WTC11 (cell line): ENCODE measurements at regions not wholly inside any gene's neighbourhood (a gene's known extent, or its start where the extent isn't known, plus 50 kb on each side); places are given as distances from the start of the nearest gene placed in this dataset.

Experiments used
- ATAC-seq: fragments of 200-7000 bp; cut with Tn5 transposase; 2 replicates; pipeline ENCODE4 v1.10.0; 2021; ENCODE audit warnings: mild to moderate bottlenecking, moderate library complexity
- CTCF ChIA-PET: fragments of 300-600 bp; sonication (Branson Sonifier 250); formaldehyde crosslinking; loops from one replicate; lab custom pipeline; 2021; ENCODE audit warnings: antibody characterized with exemption; lab: Charles Lee
- POLR2A ChIA-PET: fragments of 350-600 bp; sonication (Branson Sonifier 250); formaldehyde crosslinking; loops from one replicate; lab custom pipeline; 2021; ENCODE audit warnings: antibody characterized with exemption; lab: Charles Lee
- DNase-seq: peaks from one replicate; pipeline ENCODE4 v3.0.0; 2021; ENCODE audit warnings: low spot score
- H3K27ac Mint-ChIP-seq: 2 replicates; pipeline ENCODE4 v1.8.0; 2021; ENCODE audit warnings: mixed read lengths
- H3K27me3 Mint-ChIP-seq: 2 replicates; pipeline ENCODE4 v1.8.0; 2021; ENCODE audit warnings: low read depth, mild to moderate bottlenecking, moderate library complexity, mixed read lengths
- H3K36me3 Mint-ChIP-seq: 2 replicates; pipeline ENCODE4 v1.8.0; 2021; ENCODE audit warnings: mixed read lengths
- H3K4me1 Mint-ChIP-seq: 2 replicates; pipeline ENCODE4 v1.8.0; 2022; ENCODE audit warnings: mixed read lengths
- H3K4me3 Mint-ChIP-seq: 2 replicates; pipeline ENCODE4 v1.8.0; 2021; ENCODE audit warnings: mild to moderate bottlenecking, moderate library complexity, mixed read lengths
- H3K9me3 Mint-ChIP-seq: 2 replicates; pipeline ENCODE4 v1.8.0; 2021; ENCODE audit warnings: mixed read lengths
- ARID4B ChIP-seq: sonication (generic); formaldehyde crosslinking; IDR thresholded peaks from 2 replicates; pipeline ENCODE4 v1.8.0; 2023; ENCODE audit warnings: missing genetic modification reagents, mild to moderate bottlenecking, borderline replicate concordance
- CBFB ChIP-seq: sonication (generic); formaldehyde crosslinking; IDR thresholded peaks from 2 replicates; pipeline ENCODE4 v1.8.1; 2022; ENCODE audit warnings: mild to moderate bottlenecking, low read depth, missing genetic modification reagents
- CREB1 ChIP-seq: sonication (generic); formaldehyde crosslinking; IDR thresholded peaks from 2 replicates; pipeline ENCODE4 v1.8.0; 2023; ENCODE audit warnings: mild to moderate bottlenecking, missing genetic modification reagents
- E2F4 ChIP-seq: sonication (generic); formaldehyde crosslinking; IDR thresholded peaks from 2 replicates; pipeline ENCODE4 v1.8.1; 2022; ENCODE audit warnings: low read depth, mild to moderate bottlenecking, moderate library complexity, missing genetic modification reagents, borderline replicate concordance
- ESRRA ChIP-seq: sonication (generic); formaldehyde crosslinking; IDR thresholded peaks from 2 replicates; pipeline ENCODE4 v1.8.1; 2022; ENCODE audit warnings: mild to moderate bottlenecking, missing genetic modification reagents, borderline replicate concordance
- FOXP1 ChIP-seq: sonication (generic); formaldehyde crosslinking; IDR thresholded peaks from 2 replicates; pipeline ENCODE4 v1.8.0; 2022; ENCODE audit warnings: missing genetic modification reagents, mild to moderate bottlenecking, moderate library complexity, borderline replicate concordance
- GTF2I ChIP-seq: fragments of 250-450 bp; sonication (Bioruptor Pico); conservative IDR thresholded peaks from 2 replicates; pipeline ENCODE4 v1.4.0; 2021; ENCODE audit warnings: mild to moderate bottlenecking
- IRF1 ChIP-seq: sonication (generic); formaldehyde crosslinking; IDR thresholded peaks from 2 replicates; pipeline ENCODE4 v1.8.0; 2023; ENCODE audit warnings: missing genetic modification reagents
- IRF2 ChIP-seq: sonication (generic); formaldehyde crosslinking; IDR thresholded peaks from 2 replicates; pipeline ENCODE4 v1.8.0; 2022; ENCODE audit warnings: low read depth, missing genetic modification reagents, borderline replicate concordance
- JUN ChIP-seq: sonication (generic); formaldehyde crosslinking; IDR thresholded peaks from 2 replicates; pipeline ENCODE4 v1.8.0; 2023; ENCODE audit warnings: mild to moderate bottlenecking, missing genetic modification reagents
- MYBL2 ChIP-seq: sonication (generic); formaldehyde crosslinking; IDR thresholded peaks from 2 replicates; pipeline ENCODE4 v1.8.1; 2023; ENCODE audit warnings: mild to moderate bottlenecking, moderate library complexity, missing genetic modification reagents
- NR1H2 ChIP-seq: sonication (generic); formaldehyde crosslinking; IDR thresholded peaks from 2 replicates; pipeline ENCODE4 v1.9.0; 2021; ENCODE audit warnings: mild to moderate bottlenecking, moderate library complexity, missing genetic modification reagents
- NR2C2 ChIP-seq: sonication (generic); formaldehyde crosslinking; IDR thresholded peaks from 2 replicates; pipeline ENCODE4 v1.8.0; 2022; ENCODE audit warnings: mild to moderate bottlenecking, missing genetic modification reagents
- TCF7 ChIP-seq: sonication (generic); formaldehyde crosslinking; IDR thresholded peaks from 2 replicates; pipeline ENCODE4 v1.8.0; 2022; ENCODE audit warnings: mild to moderate bottlenecking, low read depth, missing genetic modification reagents, moderate library complexity
- ZNF121 ChIP-seq: sonication (generic); formaldehyde crosslinking; IDR thresholded peaks from 2 replicates; pipeline ENCODE4 v1.8.0; 2023; ENCODE audit warnings: missing genetic modification reagents
- ZNF396 ChIP-seq: fragments of 250-450 bp; sonication (Bioruptor Pico); IDR thresholded peaks from 2 replicates; pipeline ENCODE4 v1.8.0; 2021; ENCODE audit warnings: mild to moderate bottlenecking, moderate library complexity, borderline replicate concordance
- ZNF532 ChIP-seq: fragments of 250-450 bp; sonication (Bioruptor Pico); IDR thresholded peaks from 2 replicates; pipeline ENCODE4 v1.9.0; 2021; ENCODE audit warnings: mild to moderate bottlenecking, borderline replicate concordance
- TF ChIP-seq, protein P1 (sequence below): sonication (generic); formaldehyde crosslinking; IDR thresholded peaks from 2 replicates; pipeline ENCODE4 v1.8.0; 2022; ENCODE audit warnings: mild to moderate bottlenecking, missing genetic modification reagents
- TF ChIP-seq, protein P2 (sequence below): sonication (generic); formaldehyde crosslinking; IDR thresholded peaks from 2 replicates; pipeline ENCODE4 v1.8.0; 2022; ENCODE audit warnings: mild to moderate bottlenecking, missing genetic modification reagents
- TF ChIP-seq, protein P3 (sequence below): fragments of 250-450 bp; sonication (Bioruptor Pico); IDR thresholded peaks from 2 replicates; pipeline ENCODE4 v1.9.0; 2021; ENCODE audit warnings: mild to moderate bottlenecking

DNA sequence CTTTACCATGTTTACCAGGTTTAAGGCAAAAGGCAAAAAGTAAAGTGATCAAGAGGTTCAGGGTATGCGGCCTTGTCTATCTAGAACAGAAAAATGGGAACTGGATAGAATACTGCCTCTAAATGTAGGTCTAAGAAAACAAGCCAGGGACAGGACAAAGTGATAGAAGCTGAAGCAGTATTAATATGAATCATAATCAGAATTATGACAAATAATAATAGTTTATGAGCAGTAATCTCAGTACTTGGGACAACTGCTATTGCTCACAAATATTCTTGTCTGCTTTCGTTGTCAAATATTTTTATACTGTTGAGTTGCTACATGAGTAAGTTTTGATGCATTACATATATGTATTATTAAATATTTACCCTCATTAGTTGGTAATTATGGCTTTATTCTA, 356.9 kb upstream of the RBMS3 start (continued):
- no peak for TF ChIP-seq ZNF532 (CRISPR knock-in tag)
- TF ChIP-seq MYBL2 (CRISPR knock-in tag) = no peak
- no peak for TF ChIP-seq CREB1 (CRISPR knock-in tag)
- TF ChIP-seq, all 79 proteins: peak for 0

GRCh38 chr3:28924744-28925360, 356.0 kb upstream of the RBMS3 start:
- no peak for ATAC-seq

DNA sequence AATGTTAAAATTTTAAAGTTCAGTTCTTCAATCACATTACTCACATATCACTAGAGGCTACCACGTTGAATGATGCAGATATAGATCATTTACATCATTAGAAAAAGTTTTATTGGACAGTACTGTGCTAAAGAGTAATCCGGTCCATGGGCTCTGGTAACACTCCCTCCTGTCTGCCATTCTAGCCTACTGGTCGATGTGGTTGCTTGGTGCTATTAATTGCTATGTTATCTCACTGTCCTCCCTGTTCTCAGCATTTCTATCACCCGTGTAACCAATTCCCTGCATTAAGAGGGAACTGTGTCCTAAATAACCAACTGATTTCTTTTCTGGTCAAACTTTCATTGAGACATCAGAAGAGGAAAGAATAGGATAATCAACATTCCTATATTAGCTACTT, 347.5 kb upstream of the RBMS3 start:
- ChIA-PET CTCF (no interaction called here), POLR2A (no interaction called here)
- ATAC-seq (no peak), DNase-seq (no peak)
- Mint-ChIP-seq H3K27me3 (no peaks in the 10 kb centered on the region; the same call in 1 of the 2 replicates), H3K27ac (no peak overlapping the region), H3K4me1 (peaks cover 2% of the 10 kb centered on the region; the same call in 1 of the 2 replicates), H3K9me3 (no peaks in the 10 kb centered on the region), H3K36me3 (no peaks in the 10 kb centered on the region), H3K4me3 (no peak overlapping the region)
- no peak for TF ChIP-seq E2F4 (CRISPR knock-in tag)
- no peak for TF ChIP-seq NR2C2 (CRISPR knock-in tag)
- no peak for TF ChIP-seq IRF1 (CRISPR knock-in tag)
- TF ChIP-seq, protein P1, sequence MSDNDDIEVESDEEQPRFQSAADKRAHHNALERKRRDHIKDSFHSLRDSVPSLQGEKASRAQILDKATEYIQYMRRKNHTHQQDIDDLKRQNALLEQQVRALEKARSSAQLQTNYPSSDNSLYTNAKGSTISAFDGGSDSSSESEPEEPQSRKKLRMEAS (CRISPR knock-in tag) = no peak
- TF ChIP-seq GTF2I (CRISPR knock-in tag) = no peak
- no peak for TF ChIP-seq ARID4B
- no peak for TF ChIP-seq ESRRA
- TF ChIP-seq, protein P2, sequence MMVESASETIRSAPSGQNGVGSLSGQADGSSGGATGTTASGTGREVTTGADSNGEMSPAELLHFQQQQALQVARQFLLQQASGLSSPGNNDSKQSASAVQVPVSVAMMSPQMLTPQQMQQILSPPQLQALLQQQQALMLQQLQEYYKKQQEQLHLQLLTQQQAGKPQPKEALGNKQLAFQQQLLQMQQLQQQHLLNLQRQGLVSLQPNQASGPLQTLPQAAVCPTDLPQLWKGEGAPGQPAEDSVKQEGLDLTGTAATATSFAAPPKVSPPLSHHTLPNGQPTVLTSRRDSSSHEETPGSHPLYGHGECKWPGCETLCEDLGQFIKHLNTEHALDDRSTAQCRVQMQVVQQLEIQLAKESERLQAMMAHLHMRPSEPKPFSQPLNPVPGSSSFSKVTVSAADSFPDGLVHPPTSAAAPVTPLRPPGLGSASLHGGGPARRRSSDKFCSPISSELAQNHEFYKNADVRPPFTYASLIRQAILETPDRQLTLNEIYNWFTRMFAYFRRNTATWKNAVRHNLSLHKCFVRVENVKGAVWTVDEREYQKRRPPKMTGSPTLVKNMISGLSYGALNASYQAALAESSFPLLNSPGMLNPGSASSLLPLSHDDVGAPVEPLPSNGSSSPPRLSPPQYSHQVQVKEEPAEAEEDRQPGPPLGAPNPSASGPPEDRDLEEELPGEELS (CRISPR knock-in tag) = no peak

More at GRCh38 chr3:28924744-28925360, 356.0 kb upstream of the RBMS3 start:
- no peak for TF ChIP-seq FOXP1 (CRISPR knock-in tag)
- TF ChIP-seq CBFB (CRISPR knock-in tag) = no peak
- TF ChIP-seq TCF7 (CRISPR knock-in tag) = no peak
- no peak for TF ChIP-seq JUN (CRISPR knock-in tag)
- TF ChIP-seq ZNF121 (CRISPR knock-in tag) = no peak
- no peak for TF ChIP-seq IRF2 (CRISPR knock-in tag)
- no peak for TF ChIP-seq ZNF396
- no peak for TF ChIP-seq NR1H2 (CRISPR knock-in tag)
- TF ChIP-seq, protein P3, sequence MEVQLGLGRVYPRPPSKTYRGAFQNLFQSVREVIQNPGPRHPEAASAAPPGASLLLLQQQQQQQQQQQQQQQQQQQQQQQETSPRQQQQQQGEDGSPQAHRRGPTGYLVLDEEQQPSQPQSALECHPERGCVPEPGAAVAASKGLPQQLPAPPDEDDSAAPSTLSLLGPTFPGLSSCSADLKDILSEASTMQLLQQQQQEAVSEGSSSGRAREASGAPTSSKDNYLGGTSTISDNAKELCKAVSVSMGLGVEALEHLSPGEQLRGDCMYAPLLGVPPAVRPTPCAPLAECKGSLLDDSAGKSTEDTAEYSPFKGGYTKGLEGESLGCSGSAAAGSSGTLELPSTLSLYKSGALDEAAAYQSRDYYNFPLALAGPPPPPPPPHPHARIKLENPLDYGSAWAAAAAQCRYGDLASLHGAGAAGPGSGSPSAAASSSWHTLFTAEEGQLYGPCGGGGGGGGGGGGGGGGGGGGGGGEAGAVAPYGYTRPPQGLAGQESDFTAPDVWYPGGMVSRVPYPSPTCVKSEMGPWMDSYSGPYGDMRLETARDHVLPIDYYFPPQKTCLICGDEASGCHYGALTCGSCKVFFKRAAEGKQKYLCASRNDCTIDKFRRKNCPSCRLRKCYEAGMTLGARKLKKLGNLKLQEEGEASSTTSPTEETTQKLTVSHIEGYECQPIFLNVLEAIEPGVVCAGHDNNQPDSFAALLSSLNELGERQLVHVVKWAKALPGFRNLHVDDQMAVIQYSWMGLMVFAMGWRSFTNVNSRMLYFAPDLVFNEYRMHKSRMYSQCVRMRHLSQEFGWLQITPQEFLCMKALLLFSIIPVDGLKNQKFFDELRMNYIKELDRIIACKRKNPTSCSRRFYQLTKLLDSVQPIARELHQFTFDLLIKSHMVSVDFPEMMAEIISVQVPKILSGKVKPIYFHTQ (CRISPR knock-in tag) = no peak
- ChIA-PET CTCF (no interaction called here), POLR2A (no interaction called here)
- no peaks in the 10 kb centered on the region for H3K4me1 Mint-ChIP-seq
- H3K27me3 Mint-ChIP-seq = no peaks in the 10 kb centered on the region
- H3K27ac Mint-ChIP-seq = no peak overlapping the region
- no peak for DNase-seq
- H3K4me3 Mint-ChIP-seq = no peak overlapping the region
- no peaks in the 10 kb centered on the region for H3K9me3 Mint-ChIP-seq
- no peaks in the 10 kb centered on the region for H3K36me3 Mint-ChIP-seq
